Choroid plexus epithelial cell (primary cell): ENCODE measurements at regions not wholly inside any gene's neighbourhood (a gene's known extent, or its start where the extent isn't known, plus 50 kb on each side); places are given as distances from the start of the nearest gene placed in this dataset.
"Not testable (repeated sequence)": the region's sequence is repeated elsewhere in the genome, so short reads cannot be mapped to it uniquely, and the experiment has no call there.

Experiments used
- DNase-seq: peaks from one replicate; pipeline ENCODE4 v3.0.0-alpha.2; 2010; ENCODE audit warnings: low read depth
- H3K4me3 ChIP-seq: 2 replicates; pipeline ENCODE4 v1.5.1; 2011; ENCODE audit warnings: low read depth, mild to moderate bottlenecking, control low read depth, low read length, moderate library complexity
- TF ChIP-seq, protein P1 (sequence below): conservative IDR thresholded peaks from 2 replicates; pipeline ENCODE4 v1.5.1; 2011; ENCODE audit warnings: low read depth, mild to moderate bottlenecking, control low read depth, inconsistent platforms, low read length, moderate library complexity

DNA sequence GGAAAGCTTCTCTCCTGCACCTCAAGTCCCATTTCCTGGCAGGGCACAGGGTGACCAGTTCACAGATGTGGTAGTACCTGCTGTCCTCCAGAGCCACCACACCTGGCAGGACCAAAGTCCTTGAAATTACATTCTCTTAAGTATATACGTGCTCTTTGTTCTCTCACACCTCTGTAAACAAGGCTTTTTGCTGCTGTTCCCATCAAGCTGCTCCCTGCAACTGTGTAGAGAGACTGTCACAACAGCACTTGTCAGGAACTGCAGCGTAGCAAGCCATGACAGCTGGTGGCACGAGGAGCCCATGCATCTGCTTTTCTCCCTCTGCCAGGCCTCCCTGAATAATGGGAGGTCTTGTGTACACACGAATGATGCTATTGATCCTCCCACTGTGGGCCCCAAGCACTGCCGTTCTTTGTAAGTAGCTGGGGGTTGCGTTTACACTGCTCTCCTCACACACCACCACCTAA, 431.8 kb downstream of the CD83 start:
- TF ChIP-seq, protein P1, sequence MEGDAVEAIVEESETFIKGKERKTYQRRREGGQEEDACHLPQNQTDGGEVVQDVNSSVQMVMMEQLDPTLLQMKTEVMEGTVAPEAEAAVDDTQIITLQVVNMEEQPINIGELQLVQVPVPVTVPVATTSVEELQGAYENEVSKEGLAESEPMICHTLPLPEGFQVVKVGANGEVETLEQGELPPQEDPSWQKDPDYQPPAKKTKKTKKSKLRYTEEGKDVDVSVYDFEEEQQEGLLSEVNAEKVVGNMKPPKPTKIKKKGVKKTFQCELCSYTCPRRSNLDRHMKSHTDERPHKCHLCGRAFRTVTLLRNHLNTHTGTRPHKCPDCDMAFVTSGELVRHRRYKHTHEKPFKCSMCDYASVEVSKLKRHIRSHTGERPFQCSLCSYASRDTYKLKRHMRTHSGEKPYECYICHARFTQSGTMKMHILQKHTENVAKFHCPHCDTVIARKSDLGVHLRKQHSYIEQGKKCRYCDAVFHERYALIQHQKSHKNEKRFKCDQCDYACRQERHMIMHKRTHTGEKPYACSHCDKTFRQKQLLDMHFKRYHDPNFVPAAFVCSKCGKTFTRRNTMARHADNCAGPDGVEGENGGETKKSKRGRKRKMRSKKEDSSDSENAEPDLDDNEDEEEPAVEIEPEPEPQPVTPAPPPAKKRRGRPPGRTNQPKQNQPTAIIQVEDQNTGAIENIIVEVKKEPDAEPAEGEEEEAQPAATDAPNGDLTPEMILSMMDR, result no peak
- H3K4me3 ChIP-seq, result no peak overlapping the region
- no peak for DNase-seq

DNA sequence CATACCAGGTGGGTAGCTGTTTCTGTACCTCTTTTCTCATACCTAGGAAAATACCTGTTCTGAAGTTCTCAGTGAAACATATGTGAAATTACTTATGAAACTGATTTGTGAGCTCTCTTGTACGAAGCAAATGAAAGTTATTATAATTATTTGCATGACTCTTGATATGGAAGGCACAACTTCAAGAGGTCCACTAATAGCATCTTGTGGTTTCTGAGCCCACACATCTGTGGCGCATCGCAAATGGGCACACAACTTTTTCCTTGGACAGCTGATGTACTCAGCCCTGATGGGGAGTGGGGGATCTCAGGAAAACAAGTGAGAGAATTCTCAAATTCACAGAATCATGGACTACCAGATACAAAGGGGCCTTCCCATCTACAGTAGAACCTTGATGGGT, 432.3 kb downstream of the CD83 start:
- H3K4me3 ChIP-seq, result no peak overlapping the region
- TF ChIP-seq, protein P1, result no peak
- DNase-seq, result no peak

DNA sequence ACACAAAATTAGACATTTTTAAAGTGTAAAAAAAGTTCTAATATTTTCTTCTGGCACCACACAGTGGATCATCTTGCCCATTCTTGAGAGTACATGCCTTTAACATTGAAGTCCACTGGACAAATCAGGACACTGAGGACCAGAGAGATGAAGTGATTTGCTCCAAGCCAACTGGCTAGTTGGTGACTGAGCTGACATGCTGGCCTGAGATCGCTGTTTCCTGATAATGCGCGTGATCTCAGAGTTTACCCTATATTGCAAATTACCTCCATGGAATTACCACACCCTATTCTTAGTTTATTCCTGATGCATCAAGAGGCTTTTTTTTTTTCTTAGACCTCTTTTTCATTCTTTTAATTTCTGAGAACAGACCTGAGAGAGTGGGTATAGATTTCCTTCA, 432.8 kb downstream of the CD83 start:
- no peak for DNase-seq
- TF ChIP-seq, protein P1, result no peak
- H3K4me3 ChIP-seq, result no peak overlapping the region

DNA sequence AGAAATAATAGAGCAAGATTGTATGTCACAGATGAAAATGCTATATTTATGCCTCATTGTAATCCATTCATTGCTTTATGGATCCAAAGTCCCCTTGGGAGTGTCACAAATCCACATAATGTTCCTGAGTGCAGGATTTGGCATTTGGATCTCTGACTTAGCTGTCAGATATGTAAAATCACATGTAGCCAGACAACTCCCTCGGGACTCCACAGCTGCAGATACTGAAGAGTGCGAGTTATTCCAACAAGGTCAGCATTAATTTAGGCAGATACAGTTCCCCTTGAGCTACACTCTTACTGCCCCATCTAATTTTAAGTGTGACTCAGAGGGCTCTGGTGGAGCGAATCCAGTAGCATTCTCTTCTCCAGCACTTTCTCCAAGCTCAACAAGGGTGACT, 433.2 kb downstream of the CD83 start:
- TF ChIP-seq, protein P1, result no peak
- no peak for DNase-seq
- no peak overlapping the region for H3K4me3 ChIP-seq

DNA sequence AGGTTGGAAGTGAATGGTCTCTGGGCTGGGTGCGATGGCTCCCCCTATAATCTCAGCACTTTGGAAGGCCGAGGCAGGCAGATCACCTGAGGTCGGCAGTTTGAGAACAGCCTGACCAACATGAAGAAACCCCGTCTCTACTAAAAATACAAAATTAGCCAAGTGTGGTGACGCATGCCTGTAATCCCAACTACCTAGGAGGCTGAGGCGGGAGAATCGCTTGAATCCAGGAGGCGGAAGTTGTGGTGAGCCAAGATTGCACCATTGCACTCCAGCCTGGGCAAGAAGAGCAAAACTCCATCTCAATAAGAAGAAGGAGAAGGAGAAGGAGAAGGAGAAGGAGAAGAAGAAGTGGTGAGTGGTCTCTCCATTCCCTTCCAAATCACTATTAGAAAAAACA, 434.0 kb downstream of the CD83 start:
- not testable (repeated sequence) for H3K4me3 ChIP-seq, DNase-seq

DNA sequence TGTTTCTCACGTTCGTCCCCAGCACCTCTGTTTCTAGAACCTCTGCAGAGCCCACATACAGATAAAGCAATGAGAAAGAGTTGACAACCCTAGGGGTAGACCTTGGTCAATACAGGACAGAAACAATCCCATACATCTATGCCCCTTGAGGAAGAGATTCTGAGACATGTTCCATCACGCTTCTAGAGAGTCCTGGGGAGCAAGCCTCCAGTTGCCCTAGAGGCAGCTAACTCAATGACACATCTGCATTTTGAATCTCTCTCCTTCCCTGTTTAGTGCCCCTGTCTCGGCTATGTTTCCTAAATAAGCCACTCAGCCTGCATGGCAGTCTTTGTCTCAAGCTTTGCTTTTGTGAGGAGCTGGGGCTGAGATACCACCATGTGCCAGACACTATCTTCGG, 435.3 kb downstream of the CD83 start:
- TF ChIP-seq, protein P1, result no peak
- DNase-seq, result no peak
- H3K4me3 ChIP-seq, result no peak overlapping the region

DNA sequence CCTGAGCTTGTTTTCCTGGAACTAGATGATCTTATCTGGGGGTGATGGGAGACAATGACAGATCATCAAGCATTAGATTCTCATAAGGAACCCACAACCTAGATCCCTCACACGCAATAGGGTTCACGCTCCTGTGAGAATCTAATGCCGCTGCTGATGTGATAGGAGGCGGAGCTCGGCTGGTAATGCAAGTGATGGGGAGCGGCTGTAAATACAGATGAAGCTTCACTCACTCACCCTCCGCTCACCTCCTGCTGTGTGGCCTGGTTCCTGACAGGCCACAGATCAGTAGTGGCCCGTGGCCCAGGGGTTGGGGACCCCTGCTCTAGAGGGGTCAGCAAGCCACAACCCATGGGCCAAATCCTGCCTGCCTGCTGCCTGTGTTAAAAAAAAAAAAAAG, 435.9 kb downstream of the CD83 start:
- no peak overlapping the region for H3K4me3 ChIP-seq
- TF ChIP-seq, protein P1, result no peak
- no peak for DNase-seq

DNA sequence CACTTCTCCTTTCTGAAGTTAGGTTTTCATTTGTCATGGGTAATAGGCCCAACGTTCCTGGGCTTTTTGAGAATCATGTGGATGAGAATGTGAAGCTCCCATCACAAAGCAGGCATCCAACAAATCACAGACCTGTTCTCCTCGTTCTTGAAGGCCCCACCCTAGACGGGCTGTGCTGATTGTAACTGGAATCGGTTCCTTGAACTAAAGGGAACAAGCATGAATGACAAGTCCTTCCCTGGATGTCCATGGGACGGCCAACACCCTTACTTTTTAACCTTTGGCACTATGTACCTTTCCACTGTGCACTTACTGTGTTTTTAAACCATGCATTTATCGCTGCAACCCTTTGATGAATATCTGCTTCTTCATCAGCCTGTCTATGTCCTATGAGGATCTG, 438.2 kb downstream of the CD83 start:
- DNase-seq, result no peak
- no peak overlapping the region for H3K4me3 ChIP-seq
- TF ChIP-seq, protein P1, result no peak
